CD4-positive, alpha-beta T cell treated with Interferon alpha-2 for 1 hour (primary cell): ENCODE measurements at regions not wholly inside any gene's neighbourhood (a gene's known extent, or its start where the extent isn't known, plus 50 kb on each side); places are given as distances from the start of the nearest gene placed in this dataset.

Experiments used
- DNase-seq, 2 donors: peaks; one replicate each; pipeline ENCODE4 v3.0.0-alpha.2; 2020 to 2022

GRCh38 chr18:64276311-64277090 lies 127.6 kb upstream of the LINC00305 start:
- DNase-seq, result no peak

DNA sequence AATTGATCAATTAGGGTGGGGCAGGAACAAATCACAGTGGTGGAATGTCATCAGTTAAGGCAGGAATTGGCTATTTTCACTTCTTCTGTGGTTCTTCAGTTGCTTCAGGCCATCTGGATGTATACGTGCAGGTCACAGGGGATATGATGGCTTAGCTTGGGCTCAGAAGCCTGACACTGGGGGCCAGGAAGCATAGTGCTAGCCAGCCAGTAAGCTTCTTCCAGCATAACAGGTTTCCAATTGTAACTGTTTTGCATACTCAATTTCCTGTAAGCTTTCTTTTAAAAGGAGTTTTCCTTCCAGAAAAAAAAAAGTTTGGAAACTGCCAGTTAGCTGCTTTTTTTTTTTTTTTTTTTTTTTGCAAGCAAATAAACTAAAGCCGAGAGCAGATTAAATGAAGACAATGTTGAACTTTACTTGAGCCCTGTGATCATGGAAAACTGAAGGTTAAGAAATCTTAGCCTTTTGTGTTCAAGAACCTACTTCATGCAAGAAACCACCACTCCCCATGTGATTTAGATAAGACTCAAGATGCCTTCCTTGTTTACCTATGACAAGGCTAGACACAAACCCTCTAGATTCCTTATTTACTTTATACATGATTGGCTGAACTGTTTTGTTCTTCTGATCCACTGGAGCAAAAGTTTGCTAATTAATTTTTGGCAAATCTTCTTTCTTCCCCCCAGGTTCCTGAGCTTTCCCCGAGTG lies 126.9 kb upstream of the LINC00305 start:
- no peak for DNase-seq

GRCh38 chr18:64273724-64274123 lies 124.8 kb upstream of the LINC00305 start:
- no peak for DNase-seq

DNA sequence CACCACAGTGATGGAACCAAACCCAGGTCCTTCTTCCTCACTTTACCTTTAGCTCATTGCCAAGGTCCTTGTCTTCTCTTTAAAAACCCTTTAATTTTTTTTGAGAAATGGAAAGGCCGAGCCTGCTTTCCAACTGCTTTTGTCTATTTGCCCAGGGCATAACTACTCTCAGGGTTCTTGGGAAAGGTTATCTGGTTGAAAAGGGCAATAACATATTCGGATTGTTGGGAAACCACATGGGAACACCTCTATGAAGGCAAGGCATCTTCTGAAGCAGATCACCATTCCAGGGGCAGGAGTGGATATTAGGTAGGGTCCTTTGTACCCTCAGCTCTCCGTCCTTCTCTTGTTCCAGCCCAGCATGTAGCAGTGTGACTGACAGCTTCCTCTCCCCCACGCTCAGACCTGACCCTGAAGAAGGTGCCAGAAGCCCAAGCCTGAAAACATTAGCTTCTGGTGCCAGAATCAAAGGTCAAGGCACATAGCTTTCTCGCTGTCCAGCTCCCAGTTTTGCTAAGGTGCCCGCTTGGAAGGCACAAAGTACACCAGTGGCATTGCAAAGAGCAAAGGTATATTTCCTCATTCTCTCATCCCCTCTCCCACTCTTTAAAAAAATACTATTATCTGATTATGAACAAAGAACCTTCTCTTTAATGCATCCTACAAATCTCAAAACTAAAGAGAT lies 123.2 kb upstream of the LINC00305 start:
- no peak for DNase-seq

GRCh38 chr18:64271246-64271645 lies 122.4 kb upstream of the LINC00305 start:
- no peak for DNase-seq

- DNase-seq, result no peak
Measured at GRCh38 chr18:64270608-64271007, 121.7 kb upstream of the LINC00305 start.

GRCh38 chr18:64270121-64270520 lies 121.2 kb upstream of the LINC00305 start:
- DNase-seq, result no peak

DNA sequence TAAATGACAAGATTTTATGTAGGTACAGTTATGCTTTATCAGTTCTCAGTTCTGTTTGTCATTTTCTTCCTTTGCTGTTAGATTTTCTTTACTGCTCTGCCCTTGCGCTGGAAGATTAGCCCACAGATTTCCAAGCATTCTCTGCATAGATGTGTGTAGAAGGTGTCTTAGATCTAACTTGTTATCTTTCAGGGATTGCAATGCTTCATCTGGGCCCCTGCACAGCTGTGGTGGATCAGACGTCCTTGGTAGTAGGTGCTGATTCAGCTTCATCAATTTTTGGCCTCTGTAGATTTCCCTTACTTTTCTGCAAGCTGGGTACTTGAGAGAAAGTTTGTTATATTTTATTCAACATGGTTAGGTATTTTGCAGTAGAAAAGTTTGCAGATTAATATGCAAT lies 115.3 kb upstream of the LINC00305 start:
- DNase-seq, result no peak

DNA sequence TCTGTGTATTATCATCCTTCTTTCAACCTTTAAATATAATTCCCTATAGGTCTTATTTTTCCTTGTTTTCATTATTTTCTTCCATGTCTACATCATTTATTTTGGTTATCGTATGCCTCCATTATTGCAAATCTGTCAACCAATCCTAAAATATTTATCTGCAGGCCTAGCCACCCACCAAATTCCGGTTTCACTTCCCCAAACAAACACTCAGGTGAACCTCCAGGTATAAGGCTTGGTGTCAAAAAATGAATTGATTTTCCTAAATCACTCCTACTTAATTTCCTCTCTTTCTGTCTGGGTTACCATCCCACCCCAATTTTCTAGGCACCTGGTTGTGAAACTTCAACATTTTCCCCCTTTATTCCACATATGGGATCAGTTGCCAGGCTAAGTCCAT lies 111.9 kb upstream of the LINC00305 start:
- no peak for DNase-seq

DNA sequence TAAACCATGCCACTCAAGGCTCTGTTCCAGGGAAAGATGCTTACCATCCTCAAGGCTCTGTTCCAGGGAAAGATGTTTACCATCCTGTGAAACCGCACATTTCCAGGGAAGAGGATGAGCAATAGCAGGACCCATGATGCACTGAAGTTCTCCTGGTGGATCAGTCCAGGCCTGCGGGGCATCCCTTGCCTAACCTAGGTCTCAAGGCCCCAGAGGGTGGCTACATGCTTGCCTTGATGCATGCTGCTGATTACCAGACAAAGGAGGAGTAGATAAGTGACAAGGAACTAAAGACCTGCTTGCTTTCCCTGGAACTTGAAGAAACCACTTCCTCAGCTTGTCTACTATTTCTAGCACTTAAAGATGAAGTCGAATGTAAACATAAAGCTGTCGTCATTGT lies 111.0 kb upstream of the LINC00305 start:
- DNase-seq, result no peak

DNA sequence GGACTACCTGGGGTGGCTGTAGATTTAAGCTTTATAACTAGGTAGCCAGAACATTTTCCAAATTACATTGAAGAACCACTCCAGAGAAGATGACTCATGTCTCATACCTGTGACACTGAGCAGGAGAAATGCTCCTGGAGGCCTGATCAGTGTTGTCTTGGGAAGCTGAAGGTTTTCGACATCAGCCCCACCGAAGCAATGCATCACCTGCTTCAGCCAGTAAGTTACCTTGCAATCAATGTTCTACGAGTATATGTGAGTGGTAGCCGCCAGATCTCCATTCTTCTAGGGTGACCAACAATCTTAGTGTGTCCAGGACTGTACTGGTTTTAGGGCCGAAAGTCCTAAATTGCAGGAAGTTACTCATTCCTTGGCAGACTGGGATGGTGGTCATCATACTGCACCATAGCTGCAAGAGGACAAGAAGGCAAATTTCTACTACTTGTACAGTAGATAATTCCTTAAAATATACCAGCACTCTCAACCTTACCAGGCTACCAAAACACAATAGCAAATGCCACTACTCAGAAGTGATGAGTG lies 109.3 kb upstream of the LINC00305 start:
- DNase-seq, result no peak

GRCh38 chr18:64254399-64255093 lies 105.7 kb upstream of the LINC00305 start:
- DNase-seq, result no peak

DNA sequence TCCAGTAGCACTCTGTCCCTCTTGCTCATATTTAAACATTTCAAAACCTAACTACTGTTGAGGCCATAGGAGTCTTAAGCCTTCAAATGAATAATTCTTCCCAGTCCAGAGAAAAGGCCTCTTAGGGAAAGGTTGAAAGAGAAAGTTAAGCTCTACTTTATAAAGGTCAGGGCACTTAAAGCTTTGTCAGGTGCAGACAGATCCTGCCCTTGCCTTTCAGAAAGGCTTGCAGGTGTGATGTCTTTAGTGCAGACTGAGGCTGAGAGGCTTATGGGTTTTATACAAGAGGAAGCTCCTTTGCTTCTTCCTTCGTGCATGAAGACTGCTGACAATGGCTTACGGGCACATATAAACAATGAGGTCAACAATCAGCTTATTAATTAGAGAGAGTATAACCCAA lies 105.0 kb upstream of the LINC00305 start:
- no peak for DNase-seq

GRCh38 chr18:64253222-64253621 lies 104.3 kb upstream of the LINC00305 start:
- no peak for DNase-seq

- DNase-seq, result no peak
Measured at GRCh38 chr18:64248836-64249235, 99.9 kb upstream of the LINC00305 start.

DNA sequence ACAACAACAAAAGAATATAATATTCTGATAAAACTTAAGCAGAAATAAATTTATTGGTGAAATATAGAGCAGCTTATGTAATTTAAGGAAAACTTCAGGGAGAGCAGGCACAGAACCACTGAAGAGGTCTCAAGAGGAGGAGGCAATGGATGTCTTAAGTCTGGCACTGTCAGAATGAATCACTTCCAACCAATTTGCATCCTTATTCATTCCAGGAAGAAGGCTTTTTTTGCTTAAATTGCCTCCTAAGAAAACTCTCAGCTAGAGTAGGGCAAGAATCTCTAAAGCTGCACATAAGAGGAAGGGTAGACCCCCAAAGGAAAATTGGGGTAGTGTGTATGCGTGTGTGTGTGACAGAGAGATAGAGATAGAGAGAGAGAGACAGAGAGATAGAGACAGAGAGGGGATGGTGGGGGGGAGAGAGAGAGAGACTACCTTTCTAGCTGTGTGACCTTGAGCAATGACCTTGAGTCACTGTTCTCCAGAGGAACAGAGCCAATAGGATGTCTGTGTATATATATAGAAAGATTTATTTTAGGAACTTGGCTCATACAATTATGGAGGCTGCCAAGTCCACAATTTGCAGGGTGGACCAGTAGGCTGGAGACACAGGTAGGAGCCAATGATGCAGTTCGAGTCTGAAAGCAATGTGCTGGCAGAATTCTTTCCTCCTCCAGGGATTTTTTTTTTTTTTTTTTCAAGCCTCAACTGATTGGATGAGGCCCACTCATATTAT lies 96.4 kb upstream of the LINC00305 start:
- DNase-seq, result no peak

GRCh38 chr18:64244571-64244970 lies 95.7 kb upstream of the LINC00305 start:
- no peak for DNase-seq

GRCh38 chr18:64240316-64240715 lies 91.4 kb upstream of the LINC00305 start:
- DNase-seq, result no peak

DNA sequence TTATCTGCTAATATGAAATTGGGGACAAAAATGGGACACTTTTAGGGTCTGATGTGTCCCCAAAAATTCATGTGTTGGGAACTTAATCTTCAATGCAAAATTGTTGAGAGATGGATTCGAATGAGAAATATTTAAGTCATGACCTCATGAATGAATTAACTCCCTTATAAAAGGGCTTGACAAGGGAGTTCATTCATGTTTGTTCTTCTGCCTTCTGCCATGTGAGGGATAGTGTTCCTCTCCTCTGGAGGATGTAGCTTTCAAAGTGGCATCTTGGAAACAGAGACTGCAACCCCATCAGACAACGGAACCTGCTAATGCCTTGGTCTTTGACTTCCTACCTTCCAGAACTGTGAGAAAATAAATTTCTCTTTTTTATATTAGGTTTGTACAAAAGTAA lies 89.2 kb upstream of the LINC00305 start:
- DNase-seq, result no peak

GRCh38 chr18:64234321-64234720 lies 85.4 kb upstream of the LINC00305 start:
- DNase-seq, result no peak

- DNase-seq, result no peak
Measured at GRCh38 chr18:64233851-64234250, 85.0 kb upstream of the LINC00305 start.

GRCh38 chr18:64220941-64221340 lies 72.1 kb upstream of the LINC00305 start:
- DNase-seq, result no peak
